Body of pancreas (tissue), 4 donors: ENCODE measurements at regions not wholly inside any gene's neighbourhood (a gene's known extent, or its start where the extent isn't known, plus 50 kb on each side); places are given as distances from the start of the nearest gene placed in this dataset.

Experiments used
- POLR2A ChIP-seq, 3 donors: fragments of 450-650 bp; IDR thresholded peaks; one replicate each; pipeline ENCODE4 v1.6.1; 2016; ENCODE audit warnings: antibody characterized with exemption in 3 of 3, mild to moderate bottlenecking in 2 of 3
- TF ChIP-seq, protein P1 (sequence below), 7 experiments: fragments of 450-650 bp in 4 of 7; fragments of 200-600 bp in 3 of 7; sonication (generic) in 3 of 7; IDR thresholded peaks; one replicate each; pipeline ENCODE4 v1.5.1; 2016 to 2019; ENCODE audit warnings: antibody characterized with exemption in 7 of 7

DNA sequence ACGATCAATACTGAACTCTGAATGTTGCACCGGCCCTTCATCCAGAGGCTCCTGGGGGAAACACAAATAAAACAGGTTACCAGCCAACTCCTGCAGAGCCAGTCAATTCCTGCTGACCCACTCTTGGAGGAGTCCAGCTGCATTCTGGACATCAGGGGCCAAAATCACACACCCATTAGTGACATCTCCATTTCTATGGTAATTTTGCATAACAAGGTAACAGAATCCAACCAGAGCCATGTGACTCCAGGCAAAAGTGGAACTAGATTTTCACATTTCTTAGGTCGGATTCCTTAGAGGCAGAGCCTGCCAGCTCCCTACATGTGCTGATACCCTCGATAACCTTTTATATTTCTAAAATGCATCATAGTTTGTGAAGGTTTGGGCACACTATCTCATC lies 119.2 kb upstream of the CTNNB1 start:
- TF ChIP-seq, protein P1, sequence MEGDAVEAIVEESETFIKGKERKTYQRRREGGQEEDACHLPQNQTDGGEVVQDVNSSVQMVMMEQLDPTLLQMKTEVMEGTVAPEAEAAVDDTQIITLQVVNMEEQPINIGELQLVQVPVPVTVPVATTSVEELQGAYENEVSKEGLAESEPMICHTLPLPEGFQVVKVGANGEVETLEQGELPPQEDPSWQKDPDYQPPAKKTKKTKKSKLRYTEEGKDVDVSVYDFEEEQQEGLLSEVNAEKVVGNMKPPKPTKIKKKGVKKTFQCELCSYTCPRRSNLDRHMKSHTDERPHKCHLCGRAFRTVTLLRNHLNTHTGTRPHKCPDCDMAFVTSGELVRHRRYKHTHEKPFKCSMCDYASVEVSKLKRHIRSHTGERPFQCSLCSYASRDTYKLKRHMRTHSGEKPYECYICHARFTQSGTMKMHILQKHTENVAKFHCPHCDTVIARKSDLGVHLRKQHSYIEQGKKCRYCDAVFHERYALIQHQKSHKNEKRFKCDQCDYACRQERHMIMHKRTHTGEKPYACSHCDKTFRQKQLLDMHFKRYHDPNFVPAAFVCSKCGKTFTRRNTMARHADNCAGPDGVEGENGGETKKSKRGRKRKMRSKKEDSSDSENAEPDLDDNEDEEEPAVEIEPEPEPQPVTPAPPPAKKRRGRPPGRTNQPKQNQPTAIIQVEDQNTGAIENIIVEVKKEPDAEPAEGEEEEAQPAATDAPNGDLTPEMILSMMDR (IDR thresholded peaks at IDR 0.05), result no peak
- no peak for TF ChIP-seq POLR2A (IDR thresholded peaks at IDR 0.05)
